GM12872 (cell line): ENCODE measurements at regions not wholly inside any gene's neighbourhood (a gene's known extent, or its start where the extent isn't known, plus 50 kb on each side); places are given as distances from the start of the nearest gene placed in this dataset.

Experiments used
- CTCF ChIP-seq: IDR thresholded peaks from 3 replicates; pipeline ENCODE4 v1.5.1; 2011; ENCODE audit warnings: low read depth, mild to moderate bottlenecking, low read length, moderate library complexity; ENCODE audit not compliant: insufficient read depth

GRCh38 chr11:116079580-116079979 lies 575.4 kb upstream of the CADM1 start:
- TF ChIP-seq CTCF: no peak

- TF ChIP-seq CTCF: peak; percentile 75
Measured at GRCh38 chr11:116078101-116078591, 573.9 kb upstream of the CADM1 start.

GRCh38 chr11:116077092-116077491 lies 572.9 kb upstream of the CADM1 start:
- TF ChIP-seq CTCF: no peak

GRCh38 chr11:116073854-116074837 lies 569.9 kb upstream of the CADM1 start:
- no peak for TF ChIP-seq CTCF

GRCh38 chr11:116072601-116073410 lies 568.6 kb upstream of the CADM1 start:
- TF ChIP-seq CTCF: peak; percentile 48

GRCh38 chr11:116072133-116072532 lies 567.9 kb upstream of the CADM1 start:
- TF ChIP-seq CTCF: no peak

- no peak for TF ChIP-seq CTCF
Measured at GRCh38 chr11:116071241-116071640, 567.0 kb upstream of the CADM1 start.
